HG02970 (cell line): ENCODE measurements at regions not wholly inside any gene's neighbourhood (a gene's known extent, or its start where the extent isn't known, plus 50 kb on each side); places are given as distances from the start of the nearest gene placed in this dataset.
A peak's percentile ranks its signal among the peaks of the same experiment; 100 is the strongest.

Experiments
- ATAC-seq: cut with Tn5 transposase; IDR thresholded peaks from one replicate; pipeline ENCODE4 v1.9.1; 2021; ENCODE audit warnings: mild to moderate bottlenecking, moderate library complexity, moderate number of reproducible peaks; ENCODE audit not compliant: unreplicated experiment, low FRiP score

DNA sequence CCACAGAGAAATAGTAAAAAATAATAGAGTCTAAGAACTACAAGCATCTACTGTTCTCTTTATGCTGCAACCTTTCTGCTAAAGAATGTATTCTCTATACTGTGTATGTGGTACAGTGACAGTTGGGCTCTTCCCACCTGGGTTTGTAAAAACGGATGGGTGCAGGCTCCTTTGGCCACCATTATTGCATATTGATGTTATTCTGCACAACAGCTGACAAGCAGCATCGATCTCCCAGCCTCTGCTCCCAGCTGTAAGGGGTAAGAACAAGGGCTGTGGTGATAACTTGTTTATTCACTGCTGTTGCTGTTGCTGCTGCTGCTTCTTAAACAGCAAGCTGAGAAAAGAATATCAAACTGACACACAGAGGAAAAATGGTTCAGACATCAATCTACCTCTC lies 56.1 kb downstream of the KCNRG start:
- ATAC-seq: no peak

DNA sequence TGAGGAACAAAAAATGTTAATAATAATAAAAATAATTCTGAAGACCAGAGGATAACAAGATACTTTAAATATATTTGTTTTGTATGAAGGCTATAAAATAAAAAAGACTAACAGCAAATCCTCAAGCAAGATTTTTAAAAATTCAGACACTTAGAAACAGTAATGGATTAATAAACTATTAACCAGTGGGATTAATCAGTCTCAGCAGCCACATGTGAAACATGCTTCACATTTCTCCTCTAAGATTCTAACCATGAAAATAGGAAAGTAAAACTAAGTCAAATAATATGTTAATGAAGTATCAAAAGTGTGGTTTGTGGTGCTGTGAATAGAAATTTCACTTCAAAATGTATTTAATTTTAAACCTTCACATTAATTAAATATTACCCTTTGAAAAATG lies 57.4 kb downstream of the KCNRG start:
- no peak for ATAC-seq

DNA sequence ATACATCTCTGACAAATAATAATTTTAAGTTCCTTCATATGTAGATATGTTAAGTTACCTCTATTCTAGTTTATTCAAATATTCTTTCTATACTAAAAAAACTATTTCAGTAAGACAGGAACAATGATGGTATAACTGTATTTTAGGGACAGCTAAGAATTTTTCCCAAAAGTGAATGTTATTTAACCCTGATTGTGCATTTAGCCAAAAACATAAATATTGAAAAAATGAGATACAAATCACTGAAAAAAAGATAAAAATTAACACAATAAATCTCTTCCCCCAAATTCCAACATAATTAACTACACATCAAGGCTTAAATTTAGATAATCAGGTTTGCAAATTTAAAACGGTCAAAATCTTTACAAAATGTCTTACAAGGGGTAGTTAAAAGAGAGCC lies 58.1 kb downstream of the KCNRG start:
- no peak for ATAC-seq

DNA sequence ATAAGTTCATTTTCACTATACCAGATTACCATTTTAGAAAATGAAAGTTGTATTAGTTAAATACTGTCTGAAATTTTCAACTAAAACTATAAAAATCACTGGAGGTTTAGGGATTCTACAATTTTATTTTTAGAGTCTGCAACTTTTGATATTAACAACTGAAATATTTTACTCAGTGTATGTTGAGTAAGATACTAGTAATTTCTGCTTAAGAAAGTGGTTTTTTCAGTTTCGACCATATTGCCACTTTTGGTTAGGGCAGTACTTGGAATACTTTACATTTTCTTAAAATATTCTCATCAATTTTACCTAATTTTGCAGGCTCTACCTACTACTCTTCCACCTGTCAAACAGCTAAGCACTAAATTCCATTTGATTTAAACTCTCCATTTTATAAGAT lies 59.6 kb downstream of the KCNRG start:
- no peak for ATAC-seq

DNA sequence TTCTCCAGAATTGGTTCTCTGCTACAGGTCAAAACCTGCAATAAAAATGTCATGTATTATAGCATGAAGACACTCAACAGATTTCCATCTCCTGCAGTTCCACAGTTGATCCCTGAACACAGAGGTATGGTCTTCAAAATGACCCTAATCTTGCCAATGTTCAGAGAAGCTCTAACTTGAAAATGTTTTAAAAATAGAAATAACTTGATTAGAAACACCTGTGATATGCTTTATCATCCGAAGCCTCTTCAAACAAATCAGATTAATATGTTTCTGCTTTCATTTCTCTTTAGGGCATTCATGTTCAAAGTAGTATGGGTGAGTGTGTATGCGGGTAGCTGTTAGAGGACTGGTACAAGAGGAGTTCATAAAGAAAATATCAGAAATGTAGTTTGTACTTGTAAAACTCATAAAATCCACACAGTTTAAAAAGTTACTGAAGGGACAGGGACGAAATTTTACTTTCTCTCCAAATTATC lies 60.4 kb downstream of the KCNRG start:
- no peak for ATAC-seq

DNA sequence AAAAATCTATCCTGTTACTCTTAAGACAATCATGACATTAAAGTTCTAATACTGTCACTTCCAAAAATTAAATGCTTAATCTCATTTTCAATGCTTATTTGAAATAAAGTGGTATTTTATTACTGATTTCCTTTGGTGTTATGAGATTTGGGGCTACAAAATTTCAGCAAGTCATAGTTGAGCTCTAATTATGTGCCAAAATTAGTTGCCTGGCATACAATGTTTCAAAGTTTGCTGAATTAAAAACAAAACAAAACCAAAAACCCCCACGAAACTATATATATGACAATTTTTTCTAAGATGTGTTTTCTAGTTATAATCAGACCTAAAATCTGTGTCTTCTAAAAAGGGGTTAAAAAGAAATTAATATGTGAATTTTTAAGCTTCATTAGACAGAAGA lies 62.2 kb downstream of the KCNRG start:
- no peak for ATAC-seq

DNA sequence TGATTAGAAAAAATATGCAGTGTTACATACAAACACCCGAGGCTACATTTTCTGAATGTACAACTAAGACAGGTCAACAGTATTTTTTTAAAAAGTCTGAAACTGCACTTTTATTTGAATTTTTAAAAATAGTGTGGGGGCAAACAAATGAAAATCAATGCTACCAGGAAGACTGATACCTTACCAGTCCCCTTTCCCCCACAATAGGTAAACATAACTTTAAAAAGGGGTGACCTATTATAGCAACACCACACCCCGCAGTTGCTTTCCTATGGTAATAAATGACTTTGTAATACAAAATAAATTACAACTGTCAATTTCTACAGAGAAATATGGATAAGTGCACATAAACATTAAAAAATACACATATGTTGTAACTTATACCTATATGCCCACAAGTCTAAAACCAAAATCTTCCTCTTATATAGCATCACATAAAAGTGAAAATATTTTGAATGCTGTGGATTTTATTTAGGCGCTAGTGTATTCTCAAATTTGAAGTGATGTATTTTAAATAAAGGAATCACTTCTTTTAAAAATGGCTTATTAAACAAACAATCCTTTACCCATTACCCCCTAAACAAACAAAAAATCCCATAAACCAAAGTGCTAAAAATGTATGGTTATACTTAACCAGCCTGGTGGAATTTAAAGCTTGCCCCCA lies 63.1 kb downstream of the KCNRG start:
- no peak for ATAC-seq

DNA sequence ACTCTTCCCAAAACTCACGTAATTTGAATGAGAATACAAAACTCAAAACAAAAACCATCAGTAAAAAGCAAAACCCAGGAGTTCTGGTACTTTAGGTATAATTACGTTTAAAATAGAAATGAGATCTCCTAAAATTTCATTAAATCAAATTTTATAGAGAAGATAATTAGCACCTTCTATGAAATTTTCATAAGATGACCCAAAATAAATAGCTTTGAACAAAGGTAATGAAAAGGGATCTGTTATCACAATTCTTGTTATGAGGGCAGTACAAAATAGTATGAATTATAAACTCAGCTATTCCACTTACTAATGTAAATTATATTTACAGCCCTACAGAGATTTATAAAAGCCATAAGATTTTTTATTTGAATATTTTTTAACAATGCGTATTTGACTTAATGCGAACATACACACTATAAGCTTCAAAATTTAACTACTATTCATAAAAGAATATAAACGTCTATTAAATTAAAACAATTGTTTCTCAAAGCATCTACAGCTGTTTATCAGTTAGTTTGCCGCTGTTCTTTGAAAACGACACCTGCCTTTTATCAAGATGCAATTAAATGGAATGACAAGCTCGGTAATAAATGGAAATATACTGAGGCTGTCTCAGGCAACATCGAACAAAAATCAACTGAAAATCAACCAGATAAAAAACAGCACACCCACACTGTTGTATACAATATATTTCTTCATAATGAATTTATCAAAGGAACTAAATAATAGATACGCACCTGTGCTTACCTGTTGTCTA lies 63.8 kb downstream of the KCNRG start:
- ATAC-seq: no peak

DNA sequence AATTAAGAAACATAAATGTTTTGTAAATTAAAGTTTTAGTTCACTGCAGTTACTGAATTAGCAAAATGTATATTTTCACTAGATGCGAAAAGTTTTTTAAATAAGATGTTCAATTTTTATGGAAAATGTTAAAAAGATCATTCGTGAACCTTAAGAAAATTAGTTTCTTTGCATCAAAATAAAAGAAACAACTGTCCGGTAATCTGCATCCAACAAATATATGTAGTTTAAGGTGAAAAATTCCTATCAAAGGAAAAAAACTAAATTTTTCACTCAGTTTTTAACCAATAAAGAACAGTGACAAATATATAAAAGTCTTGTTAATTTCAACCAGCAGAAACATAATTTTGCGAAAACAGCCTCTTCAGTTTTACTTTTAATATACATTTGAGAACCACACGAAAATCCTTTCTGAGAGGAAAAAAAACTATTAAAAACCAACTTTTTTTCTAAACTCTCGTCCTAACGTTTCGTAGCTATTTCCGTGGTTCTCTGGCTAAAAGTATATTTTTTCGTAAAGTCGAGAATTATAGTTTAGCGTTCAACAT lies 64.5 kb downstream of the KCNRG start:
- ATAC-seq: no peak

DNA sequence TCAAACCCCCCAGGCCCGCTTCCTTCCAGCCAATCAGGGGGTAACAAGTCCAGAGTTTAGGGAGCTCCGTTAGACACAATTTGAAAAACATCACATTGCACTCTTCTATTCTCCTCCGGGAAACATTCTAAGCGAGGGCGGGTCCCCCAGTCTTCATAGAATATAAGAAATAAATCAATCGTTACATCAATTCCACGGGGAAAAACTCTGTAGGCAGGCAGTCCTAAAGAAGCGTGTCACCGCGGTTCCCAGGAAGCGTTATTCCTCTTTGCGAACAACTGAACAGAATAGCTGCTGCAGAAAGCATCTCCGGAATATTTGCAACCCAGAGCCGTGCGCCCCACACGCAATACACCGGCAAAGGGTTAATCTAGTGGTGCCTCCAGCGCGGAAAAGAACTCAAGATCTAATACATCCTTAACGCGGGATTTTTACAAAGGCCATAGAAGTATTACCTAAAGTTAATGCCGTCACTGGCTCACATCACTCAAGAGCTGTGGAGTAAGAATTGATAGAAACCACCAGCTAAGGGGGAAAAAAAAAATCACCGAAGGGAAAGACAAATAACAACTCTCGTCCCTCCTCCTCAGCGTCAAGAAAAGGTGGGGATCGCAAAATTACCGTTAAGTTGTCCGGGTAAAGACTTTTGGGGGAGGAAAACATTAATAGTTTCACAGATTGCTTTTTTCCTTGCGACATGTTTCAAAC lies 65.1 kb downstream of the KCNRG start:
- ATAC-seq: no peak

DNA sequence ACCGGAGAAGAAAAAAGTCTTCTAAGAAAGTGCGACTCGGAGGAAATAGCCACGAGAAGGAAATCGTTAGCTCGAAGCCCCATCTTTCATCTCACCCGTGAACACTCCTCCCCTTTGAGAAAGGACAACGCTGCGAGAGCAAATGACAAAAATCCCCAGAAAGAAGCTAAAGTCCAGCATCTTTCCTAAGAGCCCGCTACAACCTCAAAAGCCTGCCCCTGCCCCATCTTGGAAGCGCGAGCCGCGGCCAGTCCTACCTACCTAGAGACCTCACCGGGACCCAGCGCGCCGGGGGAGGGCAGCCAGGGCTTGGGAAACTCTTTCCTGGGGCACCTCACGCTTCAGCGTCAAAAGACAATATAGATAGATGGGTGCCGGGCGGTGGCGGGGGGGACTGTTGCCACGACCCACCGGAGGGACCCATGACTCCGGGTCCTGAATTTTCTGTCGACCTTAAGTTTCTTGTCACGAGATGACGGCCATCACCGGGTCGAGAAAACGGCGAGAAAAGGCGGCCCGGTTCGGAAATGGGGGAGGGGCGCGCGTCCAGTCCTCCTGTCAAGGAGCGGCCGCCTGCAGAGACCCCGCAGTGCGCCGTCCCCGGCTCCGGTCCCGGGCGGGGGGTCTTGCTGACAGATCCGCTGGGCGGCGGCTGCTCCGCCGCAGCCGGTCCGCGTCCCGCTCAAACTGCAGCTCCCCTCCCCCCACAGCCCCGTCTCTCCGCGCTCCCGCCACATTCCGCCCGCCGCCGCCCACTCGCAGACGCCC lies 65.9 kb downstream of the KCNRG start:
- ATAC-seq: peak; percentile 1

DNA sequence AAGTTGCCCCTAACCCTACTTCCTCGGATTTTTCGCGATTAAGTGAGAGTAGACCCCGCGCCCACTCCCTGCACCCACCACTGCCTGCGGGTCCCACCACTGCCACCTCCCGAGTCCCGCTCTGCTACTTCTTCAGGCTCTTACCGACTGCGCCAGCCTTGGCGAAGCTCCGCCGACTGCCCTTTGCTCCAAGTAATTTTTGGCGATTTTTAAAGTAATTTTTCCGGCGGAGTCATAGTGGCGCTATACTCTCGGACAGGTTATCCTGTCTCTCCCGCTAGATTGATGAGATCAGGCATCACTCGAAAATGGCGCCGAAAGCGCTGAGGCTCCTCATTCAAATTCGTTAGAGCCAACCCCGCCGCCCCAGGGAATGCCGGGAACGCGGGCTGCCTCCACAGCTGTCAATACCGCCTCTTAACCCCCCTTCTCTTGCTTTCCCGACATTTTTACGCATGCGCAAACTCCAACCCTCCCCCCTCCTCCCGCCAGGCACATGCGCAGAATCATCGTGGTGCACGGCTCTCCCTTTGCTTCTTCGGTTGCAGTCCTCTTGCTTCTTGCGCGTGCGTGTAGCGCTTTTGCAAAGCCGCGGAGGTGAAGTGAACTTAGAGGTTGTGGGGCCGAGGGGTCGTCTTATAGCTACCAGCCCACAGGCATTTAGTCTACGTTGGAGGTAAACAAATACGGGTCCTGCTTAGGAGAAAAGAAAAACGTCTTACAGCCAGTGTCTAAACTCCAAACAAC lies 66.6 kb downstream of the KCNRG start:
- peak; percentile 68 for ATAC-seq

DNA sequence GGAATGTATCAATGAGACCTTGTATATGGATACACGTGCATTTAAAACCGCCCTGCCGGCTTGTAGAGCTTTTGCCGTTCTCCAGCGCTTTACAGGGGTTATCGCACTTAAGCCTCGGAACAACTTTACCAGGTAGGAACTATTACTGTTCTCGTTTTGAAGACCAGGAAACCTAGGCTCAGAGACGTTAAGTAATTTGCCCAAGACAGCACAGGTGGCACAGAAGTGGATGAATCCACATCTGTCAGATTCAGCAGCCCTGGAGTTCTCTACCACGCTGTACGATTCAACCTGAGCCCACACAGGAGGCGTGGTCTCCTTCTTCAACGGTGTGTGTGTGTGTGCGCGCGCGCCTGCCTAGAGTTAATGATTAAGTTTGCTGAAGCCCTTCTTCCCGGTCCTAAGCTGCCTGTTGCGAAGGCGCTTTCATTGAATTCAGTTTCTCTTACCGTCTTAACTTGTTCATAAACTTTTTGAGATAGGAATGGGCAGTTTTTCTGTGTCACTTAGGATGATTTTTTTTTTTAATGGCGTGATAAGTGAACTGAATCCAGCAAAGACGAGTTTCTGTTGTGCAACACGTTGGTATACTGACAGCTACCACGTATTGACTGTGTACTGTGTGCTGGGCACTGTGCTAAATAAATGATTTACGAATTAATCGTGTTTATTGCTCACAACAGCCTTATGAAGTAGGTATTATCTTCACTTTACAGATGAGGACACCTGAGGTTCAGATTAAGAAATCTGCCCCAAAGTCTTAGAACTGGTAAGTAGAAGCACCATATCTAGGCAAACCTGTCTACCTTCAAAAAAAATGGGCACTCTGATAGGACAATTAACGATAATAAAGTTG lies 67.4 kb downstream of the KCNRG start:
- peak; percentile 48 for ATAC-seq

DNA sequence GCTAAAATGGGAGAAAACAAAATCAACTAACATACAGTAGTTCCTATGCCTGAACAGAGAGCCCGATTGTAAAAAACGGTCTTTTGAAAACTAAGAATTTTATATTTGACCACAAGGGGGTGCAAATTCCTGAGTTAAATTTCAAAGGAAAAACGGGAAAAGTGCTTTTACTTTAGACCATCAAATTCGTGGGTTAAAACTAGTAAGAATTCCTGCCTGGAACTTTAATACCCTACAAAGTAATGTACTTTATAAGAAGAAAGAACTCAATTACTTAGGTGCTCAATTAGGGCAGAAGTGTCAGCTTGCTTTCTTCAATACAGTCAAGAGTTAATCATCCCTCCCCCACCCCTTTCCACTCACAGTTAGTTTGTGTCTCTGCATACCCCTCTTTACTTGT lies 69.8 kb downstream of the KCNRG start:
- ATAC-seq: no peak

DNA sequence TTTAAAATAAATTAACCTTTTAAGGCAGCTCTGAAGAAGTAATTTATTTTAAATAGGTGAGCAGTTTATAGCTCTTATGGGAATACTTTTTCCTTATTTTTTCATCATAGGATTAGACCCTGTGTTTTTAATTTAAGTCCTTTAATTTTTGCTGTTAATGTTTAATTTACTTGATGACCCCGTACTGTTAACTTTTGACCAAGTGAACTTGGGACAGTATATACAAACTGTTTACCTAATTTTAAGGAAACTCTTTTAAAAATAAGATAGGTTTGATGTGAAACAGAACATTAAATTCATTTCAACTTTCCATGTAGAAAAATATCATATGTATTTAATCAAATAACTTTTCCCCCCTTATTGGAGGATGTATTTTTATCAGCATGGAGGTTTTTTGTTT lies 74.4 kb downstream of the KCNRG start:
- no peak for ATAC-seq

DNA sequence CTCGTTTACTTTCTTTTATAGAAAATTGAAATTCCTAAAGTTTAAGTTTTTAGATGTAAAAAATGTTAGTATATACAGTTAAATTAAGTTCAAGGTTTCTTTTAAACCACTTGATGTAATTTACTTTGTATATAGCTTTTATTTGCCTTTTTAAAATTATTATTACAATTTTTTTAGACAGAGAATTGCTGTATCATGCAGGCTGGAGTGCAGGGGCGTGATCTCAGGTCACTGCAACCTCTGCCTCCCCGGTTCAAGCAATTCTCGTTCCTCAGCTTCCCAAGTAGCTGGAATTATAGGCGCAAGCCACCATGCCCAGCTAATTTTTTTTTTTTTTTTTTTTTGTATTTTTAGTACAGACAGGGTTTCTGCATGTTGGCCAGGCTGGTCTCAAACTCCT lies 75.0 kb downstream of the KCNRG start:
- no peak for ATAC-seq

DNA sequence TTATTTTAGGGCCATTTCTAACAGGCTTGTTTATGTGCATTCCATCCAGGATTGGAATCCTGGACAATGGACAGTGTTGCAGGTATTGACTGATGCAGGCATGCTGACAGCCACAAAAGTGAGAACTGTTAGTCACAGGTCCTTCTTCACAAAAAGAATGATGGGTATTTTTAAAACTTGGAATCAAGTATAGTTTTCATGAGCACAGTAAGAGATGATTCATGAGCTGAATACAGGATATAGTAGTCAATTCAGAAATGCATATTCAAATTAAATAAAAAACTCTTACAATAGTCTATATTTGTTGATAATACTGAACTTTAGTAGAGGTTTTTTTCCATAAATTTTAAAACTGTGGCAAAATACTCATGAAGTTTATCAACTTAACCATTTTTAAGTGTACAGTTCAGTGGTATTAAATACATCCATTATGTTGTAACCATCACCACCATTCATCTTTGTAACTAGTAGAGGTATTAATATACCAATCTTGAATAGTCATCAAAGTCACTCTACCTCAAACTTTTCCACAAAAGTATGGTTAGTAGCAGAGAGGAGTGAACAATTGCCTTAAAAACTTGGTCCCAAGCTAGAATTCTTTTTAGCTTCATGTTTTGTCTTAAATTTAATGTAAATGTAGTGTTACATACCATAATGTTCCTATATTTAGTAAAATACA lies 79.5 kb downstream of the KCNRG start:
- ATAC-seq: no peak

DNA sequence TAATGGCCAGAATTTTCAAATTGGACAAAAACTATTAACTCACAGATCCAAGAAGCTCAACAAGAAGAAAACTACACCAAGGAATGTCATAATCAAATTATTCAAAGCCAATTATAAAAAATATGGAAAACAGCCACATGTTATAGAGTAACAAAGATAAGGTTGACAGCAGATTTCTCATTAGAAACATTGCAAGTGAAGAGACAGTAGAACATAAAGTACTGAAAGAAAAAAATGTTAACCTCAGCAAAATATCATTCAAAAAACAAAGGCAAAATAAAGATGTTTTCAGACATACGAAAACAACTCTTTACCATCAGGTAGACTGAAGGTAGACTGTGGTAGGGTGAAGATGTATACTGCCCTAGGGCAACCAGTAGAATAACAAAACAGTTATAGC lies 83.4 kb downstream of the KCNRG start:
- ATAC-seq: no peak
